ENCODE measurements at regions not wholly inside any gene's neighbourhood (a gene's known extent, or its start where the extent isn't known, plus 50 kb on each side); places are given as distances from the start of the nearest gene placed in this dataset.

GRCh38 chr4:63644396-63644795 lies 764.9 kb downstream of the TECRL start:
- TF ChIP-seq CTCF (conservative IDR thresholded peaks at IDR 0.05), result no peak
- no peak overlapping the region for H3K27ac ChIP-seq

GRCh38 chr4:63637270-63637669 lies 772.0 kb downstream of the TECRL start:
- no peak overlapping the region for H3K27ac ChIP-seq
- no peak for TF ChIP-seq CTCF (conservative IDR thresholded peaks at IDR 0.05)

- no peak overlapping the region for H3K27ac ChIP-seq
- no peak for TF ChIP-seq CTCF (conservative IDR thresholded peaks at IDR 0.05)
Observed at GRCh38 chr4:63632858-63633257, 776.4 kb downstream of the TECRL start.

GRCh38 chr4:63620271-63620670 lies 789.0 kb downstream of the TECRL start:
- no peak overlapping the region for H3K27ac ChIP-seq
- no peak for TF ChIP-seq CTCF (conservative IDR thresholded peaks at IDR 0.05)

- TF ChIP-seq CTCF (conservative IDR thresholded peaks at IDR 0.05), result no peak
- no peak overlapping the region for H3K27ac ChIP-seq
Observed at GRCh38 chr4:63619771-63620170, 789.5 kb downstream of the TECRL start.

GRCh38 chr4:63618883-63619718 lies 790.1 kb downstream of the TECRL start:
- H3K27ac ChIP-seq, result no peak overlapping the region
- TF ChIP-seq CTCF (conservative IDR thresholded peaks at IDR 0.05), result no peak

GRCh38 chr4:63607169-63607872 lies 801.9 kb downstream of the TECRL start:
- TF ChIP-seq CTCF (conservative IDR thresholded peaks at IDR 0.05), result no peak
- H3K27ac ChIP-seq, result no peak overlapping the region
